ENCODE measurements at regions not wholly inside any gene's neighbourhood (a gene's known extent, or its start where the extent isn't known, plus 50 kb on each side); places are given as distances from the start of the nearest gene placed in this dataset.

DNA sequence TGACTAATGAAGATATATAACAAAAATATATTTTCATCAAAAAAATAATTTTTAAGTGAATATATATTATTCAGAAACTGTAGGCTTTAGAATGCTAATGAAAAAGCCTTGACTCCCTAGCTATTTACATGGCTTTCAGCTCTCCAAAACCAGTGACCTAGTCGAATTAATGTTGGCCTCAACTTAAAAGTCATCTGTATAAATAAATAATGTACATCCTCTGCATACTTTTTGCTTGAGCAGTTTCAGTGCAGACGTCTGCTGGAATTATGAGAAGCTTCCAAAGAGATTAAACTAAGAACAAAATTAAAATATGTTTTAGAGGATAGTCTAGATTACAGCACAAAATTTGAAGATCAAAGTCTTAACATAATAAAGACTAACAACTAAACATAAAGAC lies 520.4 kb upstream of the ALCAM start:
- DNase-seq (ENCODE audit: low read depth): peak; percentile 56

DNA sequence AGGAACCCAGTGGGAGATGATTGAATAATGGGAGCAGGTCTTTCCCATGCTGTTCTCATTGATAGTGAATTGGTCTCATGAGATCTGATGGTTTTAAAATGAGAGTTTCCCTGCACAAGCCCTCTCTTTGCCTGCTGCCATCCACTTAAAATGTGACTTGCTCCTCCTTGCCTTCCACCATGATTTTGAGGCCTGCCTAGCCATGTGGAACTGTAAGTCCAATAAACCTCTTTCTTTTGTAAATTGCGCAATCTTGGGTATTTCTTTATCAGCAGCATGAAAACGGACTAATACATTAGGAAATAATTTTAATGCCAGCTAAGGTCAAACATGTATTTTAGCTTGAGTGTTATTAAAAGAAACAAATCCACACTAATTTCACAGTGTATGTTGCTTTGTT lies 517.6 kb upstream of the ALCAM start:
- DNase-seq (ENCODE audit: low read depth): no peak

DNA sequence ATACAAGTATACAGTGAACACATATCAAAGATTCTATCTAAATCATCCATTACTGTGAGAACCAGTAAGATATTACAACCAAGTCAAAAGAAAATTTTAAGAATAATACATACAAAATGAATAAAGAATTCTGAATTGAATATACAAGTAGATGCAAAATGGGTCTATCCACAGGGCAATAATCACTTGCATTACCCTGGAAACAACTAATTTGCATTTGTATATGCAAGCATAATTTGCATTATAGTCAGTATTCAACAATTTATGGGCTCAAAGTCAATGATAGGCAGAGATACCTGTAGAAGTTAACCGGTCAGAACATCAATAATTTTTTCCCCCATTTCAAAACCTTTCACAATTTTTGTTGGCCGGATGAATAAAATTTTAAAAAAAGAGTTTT lies 512.2 kb upstream of the ALCAM start:
- no peak for DNase-seq (ENCODE audit: low read depth)

DNA sequence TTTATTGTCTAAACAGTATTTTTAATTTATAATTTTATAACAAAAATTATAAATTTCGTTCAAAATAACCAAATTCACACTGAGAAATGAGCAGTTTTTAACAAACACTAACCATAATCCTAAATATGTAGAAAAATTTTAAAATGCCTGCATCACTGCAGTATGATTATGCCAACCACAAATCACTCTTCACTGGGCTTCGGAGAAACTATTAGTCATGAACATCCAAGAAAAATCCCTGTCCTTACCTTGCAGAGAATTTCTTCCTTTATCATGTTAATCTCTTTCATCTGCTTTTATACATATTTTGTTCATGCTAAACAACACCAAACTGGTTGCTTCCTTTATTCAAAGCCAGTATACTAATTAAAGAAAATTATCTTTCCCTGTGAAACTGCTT lies 511.0 kb upstream of the ALCAM start:
- peak; percentile 21 for DNase-seq (ENCODE audit: low read depth)

DNA sequence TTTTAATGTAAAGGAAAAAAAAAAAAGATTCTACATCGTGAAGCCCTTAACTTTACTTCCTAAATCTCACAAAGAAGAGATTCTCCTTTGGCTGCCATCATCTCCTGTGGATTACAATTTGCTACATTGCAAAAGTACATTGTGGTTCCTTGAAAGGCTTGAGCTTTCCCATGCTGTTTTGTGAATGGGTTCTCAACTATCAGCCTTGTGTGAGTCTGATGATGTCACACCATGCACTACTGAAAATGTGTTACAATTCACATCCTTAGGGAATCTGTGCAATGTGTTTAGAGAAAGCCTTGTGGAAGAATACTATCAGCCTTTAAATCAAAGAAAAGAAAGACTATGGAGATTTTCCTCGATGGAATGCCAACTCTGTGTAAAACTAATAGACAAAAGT lies 510.0 kb upstream of the ALCAM start:
- DNase-seq (ENCODE audit: low read depth): no peak

DNA sequence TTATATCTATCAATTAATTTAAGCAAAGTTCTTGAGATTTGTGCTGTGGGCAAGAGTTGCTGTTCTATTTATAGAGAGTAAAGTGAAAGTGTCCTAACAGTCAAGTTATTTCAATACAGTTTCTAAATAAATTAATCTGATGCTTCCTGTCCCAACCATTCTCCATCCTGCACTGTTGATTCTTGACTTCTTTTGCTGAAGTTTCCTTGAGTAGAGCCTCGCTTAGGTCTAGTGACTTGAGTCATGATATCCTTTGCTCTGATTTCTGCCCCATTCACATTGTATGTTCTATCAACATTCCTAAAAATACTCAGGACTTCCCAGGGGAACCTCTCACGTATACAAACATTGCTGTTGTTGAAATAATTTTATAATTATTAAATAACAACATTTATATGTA lies 498.4 kb upstream of the ALCAM start:
- no peak for DNase-seq (ENCODE audit: low read depth)

DNA sequence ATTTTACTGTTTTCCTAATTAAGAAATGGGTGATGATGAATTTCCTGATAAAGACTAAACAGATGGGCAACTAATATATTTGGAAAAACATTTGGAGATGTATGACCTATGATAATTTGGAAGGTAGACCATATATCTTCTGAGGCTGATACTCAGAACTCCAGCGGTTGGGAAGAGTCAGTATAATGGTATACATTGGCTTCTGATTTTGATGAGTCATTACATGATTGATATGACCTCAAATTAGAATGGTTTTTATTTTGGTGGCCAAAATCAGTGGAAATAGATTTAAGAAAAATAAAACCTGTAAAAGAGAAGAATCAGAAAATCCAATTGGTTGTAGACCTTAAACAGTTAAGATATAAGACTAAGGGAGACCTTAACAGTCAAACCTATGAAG lies 496.4 kb upstream of the ALCAM start:
- no peak for DNase-seq (ENCODE audit: low read depth)

DNA sequence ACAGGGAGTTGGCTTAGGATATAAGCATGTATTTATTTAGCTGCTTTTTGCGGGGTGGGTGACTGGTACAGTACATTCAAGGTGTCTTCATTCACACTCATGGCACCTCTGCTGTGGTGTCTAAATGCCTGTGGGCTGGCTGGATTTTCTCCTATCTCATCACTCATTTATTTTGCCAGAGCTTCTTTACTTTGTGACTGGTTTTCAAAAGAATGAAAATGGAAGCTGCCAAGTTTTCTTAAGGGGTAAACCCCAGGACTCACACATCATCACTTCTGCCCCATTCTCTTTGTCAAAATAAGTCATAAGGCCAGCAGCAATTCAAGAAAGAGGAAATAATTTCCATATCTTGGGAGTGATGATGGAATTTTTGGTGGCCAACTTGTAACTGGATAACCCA lies 493.4 kb upstream of the ALCAM start:
- peak; percentile 3 for DNase-seq (ENCODE audit: low read depth)

DNA sequence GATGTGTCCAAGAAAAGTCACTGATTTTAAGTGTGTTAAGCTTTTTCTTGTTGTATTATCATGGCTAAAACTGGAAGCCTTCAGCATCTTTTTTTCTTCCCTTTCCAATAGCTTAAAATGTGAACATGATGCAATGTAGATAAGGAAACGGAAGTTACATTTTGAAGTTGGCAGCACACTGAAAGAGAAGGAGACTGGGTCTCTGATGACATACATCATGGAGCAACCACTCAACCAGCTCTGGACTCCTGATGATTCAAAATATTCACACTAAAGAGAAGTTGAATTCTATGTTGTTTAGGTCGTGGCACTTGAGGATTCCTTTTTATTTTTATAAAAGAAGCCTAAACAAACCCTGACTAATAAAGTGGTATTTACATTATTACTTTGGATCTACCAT lies 488.3 kb upstream of the ALCAM start:
- no peak for DNase-seq (ENCODE audit: low read depth)

DNA sequence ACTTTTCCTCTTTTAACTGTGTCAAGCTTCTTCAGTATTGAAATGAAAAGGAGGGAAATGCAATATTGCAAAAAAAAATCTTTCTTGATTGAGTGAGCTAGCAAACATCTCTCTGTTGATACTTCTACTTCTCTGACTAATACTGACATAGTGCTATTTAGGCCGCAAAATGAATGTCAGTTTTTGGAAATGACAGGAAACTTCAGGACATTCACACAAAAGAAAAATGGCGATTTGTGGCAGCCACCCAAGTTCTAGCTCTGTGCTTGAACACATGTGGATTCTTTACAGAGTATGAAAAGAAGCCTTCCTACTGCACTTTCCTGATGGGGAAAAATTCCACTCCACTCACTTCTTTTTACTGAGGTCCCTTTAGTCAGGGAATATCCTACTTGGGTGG lies 486.8 kb upstream of the ALCAM start:
- DNase-seq (ENCODE audit: low read depth): no peak

DNA sequence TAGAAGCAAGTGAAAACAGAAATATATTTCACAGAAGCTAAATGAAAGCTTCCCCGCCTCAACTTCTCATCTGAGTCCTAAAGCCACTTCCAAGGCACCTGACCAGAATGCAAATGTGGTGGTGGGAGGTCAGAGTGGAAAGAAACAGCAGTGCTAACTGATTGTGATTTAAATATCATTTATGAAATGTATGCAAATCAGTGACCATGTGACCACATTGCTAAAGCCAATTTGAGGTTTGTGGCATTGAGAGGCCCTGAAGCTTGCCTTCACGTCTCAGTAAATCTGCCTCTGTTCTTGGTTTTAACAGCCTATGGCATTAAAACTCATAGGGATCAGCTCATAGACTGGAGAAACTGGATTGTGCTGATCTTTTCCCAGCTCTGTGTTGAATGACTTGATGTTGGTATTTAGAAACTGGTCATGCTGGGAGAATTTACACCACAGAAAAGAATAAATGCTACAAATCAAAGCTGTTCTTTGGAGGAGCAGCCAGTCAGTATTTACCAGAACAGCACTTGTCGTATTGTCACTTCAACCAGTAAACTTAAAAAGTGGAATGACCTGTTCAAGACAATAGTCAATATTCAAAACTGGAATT lies 481.4 kb upstream of the ALCAM start:
- DNase-seq (ENCODE audit: low read depth): peak; percentile 58

DNA sequence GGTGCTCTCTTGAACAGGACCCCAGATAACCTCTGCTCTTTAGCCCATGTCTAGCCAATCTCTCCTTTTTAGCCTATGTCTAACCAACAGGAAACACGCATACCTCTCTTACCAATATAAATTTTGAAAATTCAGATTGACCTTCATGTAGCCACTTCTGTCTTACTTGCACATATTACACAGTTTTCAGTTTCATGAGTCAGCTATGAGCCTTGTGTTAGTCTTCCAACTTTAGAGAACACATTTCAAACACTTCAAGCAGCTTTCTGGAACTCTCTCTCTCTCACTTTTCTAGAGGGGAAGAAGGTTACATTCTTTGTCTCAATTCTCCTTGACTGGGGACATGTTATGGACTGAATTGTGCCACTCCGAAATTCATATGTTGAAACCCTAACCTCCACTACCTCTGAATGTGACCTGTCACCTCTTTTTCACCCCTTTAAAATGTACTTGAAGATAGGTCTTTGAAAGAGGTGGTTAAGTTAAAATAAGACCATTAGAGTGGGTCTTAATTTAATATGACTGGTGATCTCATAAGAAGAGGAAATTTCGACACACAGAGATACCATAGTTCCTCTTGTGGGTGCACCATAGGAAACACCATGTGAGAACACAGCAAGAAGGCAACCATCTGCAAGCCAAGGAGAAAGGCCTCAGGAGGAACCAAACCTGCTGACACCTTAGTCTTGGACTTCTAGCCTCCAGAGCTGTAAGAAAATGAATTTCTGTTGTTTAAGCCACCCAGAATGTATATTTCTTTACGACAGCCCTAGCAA lies 480.3 kb upstream of the ALCAM start:
- DNase-seq (ENCODE audit: low read depth): peak; percentile 63

DNA sequence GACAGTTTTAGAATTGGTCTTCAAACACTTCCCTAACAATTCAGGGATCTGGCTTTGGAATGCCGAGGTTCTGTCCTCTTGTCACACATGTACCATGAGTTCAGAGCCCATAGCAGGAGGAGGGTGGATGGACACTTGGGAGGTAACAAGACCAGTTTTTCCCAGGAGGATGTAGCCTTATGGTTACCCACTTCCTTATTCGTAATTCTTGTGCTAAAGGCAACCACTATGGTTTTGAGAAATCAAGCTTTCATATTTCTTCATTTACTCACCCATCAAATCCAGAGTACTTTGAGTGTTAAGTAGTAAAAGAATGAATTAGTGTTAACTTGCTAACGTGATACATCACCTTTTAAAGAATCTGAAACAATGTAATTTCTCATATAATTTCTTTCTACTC lies 479.6 kb upstream of the ALCAM start:
- peak; percentile 65 for DNase-seq (ENCODE audit: low read depth)

DNA sequence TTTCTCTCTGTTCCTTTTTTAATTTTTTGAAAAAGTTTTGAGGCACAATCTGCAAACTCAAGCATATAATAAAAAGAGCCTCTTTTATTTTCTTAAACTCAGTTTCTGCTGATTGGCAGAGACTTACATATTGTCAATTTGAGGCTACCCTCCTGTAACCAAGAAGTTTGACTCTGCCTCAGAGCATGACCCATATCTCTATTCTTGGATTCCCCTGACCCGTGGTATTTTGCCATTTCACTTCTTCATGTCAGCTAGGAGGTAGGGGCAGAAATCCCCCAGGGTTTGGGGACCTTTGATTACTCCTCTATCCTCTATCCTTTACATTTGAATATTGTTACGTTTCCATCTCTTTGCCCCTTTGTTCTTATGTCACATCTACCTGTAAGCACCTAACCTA lies 479.1 kb upstream of the ALCAM start:
- DNase-seq (ENCODE audit: low read depth): no peak

DNA sequence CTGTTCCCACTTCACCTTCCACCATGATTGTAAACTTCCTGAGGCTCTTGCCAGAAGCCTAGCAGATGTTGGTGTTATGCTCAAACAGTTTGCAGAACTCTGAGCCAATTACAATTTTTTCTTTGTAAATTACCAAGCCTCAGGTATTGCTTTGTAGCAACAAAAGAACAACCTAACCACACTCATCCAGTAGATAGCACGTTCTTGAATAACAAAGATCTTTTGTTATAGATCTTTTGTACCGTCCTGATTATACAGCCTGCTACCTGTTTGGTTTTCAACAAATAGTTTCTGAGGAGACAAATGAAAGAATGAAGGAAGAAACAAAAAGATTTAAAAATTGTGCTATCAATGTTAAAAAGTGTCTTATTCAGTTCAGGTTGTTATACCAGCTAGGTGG lies 474.7 kb upstream of the ALCAM start:
- DNase-seq (ENCODE audit: low read depth): no peak

DNA sequence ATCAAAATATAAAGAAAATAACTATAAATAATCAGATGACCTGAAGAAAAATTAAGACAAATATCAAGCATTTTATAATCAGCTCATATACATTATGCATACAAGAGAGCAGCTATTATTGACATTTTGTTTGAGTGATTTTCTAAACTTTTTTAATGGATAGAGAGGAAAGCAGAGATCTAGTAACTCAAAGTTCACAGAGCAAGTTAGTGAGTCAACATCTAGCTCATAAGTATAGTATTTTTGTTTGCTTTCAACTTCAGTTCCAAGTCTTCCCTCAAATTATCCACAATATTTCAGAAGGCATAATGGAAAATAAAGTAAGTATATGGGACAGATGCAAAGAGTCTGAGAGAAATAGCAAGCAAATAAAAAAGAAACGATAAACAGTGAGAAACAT lies 470.1 kb upstream of the ALCAM start:
- DNase-seq (ENCODE audit: low read depth): no peak

DNA sequence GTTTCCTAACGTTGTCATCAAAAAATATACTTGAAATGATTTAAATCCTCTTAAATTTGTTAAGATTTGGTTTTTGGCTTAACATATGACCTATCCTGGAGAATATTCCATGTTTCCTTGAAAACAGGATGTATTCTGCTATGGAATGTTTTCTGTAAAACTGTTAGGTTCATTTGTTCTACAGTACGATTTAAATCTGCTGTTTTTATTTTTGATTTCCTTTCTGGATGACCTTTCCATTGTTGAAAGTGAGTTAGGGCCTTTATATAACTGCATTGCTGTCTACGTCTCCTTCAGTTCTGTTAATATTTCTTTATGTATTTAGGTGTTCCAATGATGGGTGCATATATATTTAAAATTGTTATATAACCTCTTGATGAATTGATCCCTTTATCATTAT lies 465.3 kb upstream of the ALCAM start:
- DNase-seq (ENCODE audit: low read depth): no peak

DNA sequence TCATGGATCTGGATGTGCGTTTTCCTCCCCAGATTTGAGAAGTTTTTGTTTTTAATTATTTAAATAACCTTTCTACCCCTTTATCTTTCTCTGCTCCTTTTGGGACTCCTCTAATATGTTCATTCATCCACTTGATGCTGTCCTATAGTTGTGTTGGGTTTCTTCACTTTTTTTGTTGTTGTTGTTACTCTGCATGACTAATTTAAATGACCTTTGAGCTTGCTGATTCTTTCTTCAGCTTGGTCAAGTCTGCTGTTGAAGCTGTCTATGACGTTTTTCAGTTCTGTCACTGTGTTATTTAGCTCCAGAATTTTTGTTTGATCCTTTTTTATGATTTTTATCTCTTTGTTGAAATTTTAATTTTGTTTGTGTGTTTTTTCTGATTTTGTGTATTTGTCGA lies 463.6 kb upstream of the ALCAM start:
- DNase-seq (ENCODE audit: low read depth): no peak

DNA sequence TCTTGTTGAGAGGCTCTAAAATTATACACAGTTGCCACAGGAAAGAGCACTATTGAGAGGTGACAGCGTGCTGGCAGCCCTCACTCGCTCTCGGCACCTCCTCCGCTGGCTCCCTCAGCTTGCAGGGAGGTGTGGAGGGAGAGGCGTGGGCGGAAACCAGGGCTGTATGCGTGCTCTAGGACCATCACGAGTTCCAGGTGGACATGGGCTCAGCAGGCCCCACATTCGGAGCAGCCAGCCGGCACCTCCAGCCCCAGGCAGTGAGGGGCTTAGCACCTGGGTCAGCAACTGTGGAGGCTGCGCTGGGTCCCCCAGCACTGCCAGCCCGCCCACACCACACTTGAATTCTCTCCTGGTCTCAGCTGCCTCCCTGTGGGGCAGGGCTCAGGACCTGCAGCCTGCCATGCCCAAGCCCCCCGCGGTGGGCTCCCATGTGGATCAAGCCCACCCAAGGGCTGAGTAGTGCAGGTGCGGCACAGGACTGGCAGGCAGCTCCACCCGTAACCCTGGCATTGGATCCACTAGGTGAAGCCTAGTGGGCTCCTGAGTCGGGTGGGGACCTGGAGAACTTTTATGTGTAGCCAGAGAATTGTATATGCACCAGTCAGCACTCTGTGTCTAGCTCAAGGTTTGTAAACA lies 460.6 kb upstream of the ALCAM start:
- no peak for DNase-seq (ENCODE audit: low read depth)

DNA sequence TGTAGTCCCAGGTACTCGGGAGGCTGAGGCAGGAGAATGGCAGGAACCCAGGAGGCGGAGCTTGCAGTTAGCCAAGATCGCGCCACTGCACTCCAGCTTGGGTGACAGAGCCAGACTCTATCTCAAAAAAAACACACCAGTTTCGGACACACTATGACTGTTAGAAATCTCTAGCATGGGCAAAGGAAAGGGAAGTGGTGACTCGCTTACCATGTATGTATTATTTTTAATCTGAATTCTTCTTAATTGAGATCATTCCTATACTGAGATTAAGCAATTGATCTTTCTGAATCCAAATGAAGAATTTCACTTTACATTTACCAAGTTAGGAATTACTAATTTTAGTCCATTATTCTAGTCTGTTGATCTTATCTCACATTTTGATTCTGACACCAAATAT lies 459.2 kb upstream of the ALCAM start:
- peak; percentile 93 for DNase-seq (ENCODE audit: low read depth)

DNA sequence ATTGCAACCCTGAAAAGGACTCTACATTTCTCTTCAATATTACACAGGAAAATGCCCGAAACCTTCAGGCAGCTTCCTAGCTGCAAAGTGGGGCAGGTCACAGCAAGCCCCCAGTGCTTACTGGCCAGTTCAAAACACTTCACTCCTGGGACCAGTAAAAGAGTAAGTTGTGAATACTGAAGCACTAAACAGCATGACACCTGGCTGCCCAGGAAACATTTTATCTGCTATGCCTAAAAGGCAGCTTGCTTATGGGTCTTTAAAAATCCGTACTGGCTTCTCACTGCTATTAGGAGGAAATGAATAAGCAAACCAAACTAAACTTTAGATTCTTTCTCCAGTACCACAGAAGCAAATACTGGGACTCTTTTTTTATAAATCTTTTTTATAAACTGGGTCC lies 457.9 kb upstream of the ALCAM start:
- DNase-seq (ENCODE audit: low read depth): peak; percentile 38

DNA sequence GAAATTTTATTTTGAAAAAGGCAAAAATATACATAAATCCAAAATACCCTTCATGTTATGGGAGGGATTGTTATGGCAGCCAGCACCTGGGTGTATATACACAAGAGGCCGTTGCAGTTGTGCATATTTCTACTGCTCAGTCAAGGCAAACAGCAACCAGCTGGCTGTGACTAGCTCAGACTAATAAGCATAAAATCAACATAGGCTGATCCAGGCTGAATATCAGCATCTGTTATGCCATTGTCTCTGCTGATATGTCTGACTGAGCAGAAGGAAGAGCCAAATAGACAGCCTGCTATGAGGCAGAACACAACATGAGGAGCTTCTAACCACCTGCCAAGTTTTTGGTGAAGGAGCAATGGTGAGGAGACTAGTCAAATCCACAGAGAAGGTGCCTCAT lies 457.5 kb upstream of the ALCAM start:
- DNase-seq (ENCODE audit: low read depth): peak; percentile 83

DNA sequence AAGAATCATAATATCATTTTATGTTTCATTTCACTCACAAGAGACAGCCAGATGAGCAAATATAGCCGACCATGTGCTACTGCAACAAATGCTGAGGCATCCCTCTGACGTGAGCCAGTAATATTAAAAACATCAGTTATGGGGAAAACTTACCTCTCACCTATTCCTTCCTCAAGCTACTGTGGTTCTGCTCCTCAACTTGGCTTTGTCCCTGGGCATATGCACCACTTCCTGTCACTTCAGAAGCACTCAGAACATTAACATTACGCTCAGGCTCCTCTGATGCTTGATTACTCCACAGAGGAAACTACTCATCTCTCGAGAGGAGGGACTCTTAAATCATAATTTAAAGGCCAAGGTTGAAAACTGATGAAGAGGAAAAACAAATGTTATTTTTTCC lies 457.0 kb upstream of the ALCAM start:
- DNase-seq (ENCODE audit: low read depth): peak; percentile 73

DNA sequence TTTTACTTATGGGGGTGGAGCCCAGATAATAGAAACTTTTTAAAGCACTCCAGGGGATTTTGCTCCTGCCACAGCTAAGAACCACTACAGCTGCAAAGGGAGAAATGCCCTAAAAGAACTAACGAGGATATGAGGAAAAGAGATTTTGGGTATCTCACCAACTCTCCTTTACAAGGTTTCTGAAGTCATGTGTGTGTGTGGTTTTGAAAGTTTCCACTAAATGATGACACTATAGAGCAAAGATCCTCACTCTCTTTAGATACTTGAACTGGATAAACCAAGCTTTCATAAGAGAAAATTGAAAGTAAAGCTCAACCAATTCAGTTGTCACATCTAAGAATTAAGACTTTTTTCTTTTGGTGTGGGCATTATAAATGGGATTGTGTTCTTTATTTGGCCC lies 455.3 kb upstream of the ALCAM start:
- no peak for DNase-seq (ENCODE audit: low read depth)

Measured in ELR (cell line).